DOHH2 (cell line): ENCODE measurements at regions not wholly inside any gene's neighbourhood (a gene's known extent, or its start where the extent isn't known, plus 50 kb on each side); places are given as distances from the start of the nearest gene placed in this dataset.

Experiments used
- H3F3A ChIP-seq: fragments of 200-600 bp; sonication (generic), shearing (Covaris generic); 2 replicates; pipeline ENCODE4 v1.6.0; 2016; ENCODE audit warnings: antibody characterized with exemption, mild to moderate bottlenecking; ENCODE audit not compliant: control insufficient read depth, insufficient read depth
- H3K27ac ChIP-seq: fragments of 200-600 bp; sonication (generic); 2 replicates; pipeline ENCODE4 v1.5.1; 2014; ENCODE audit warnings: low read depth, mild to moderate bottlenecking, low read length, moderate library complexity
- H3K27me3 ChIP-seq: fragments of 200-600 bp; sonication (generic); 2 replicates; pipeline ENCODE4 v1.6.1; 2014; ENCODE audit warnings: mild to moderate bottlenecking, low read length, mixed read lengths; ENCODE audit not compliant: control insufficient read depth
- H3K36me3 ChIP-seq: fragments of 200-600 bp; sonication (generic); 2 replicates; pipeline ENCODE4 v1.6.1; 2014; ENCODE audit warnings: mild to moderate bottlenecking, low read length, moderate library complexity, mixed read lengths; ENCODE audit not compliant: control insufficient read depth
- H3K4me1 ChIP-seq: fragments of 200-600 bp; sonication (generic); 2 replicates; pipeline ENCODE4 v1.6.1; 2014; ENCODE audit warnings: mild to moderate bottlenecking, low read length, mixed read lengths; ENCODE audit not compliant: control insufficient read depth
- H3K4me2 ChIP-seq: fragments of 200-600 bp; sonication (generic); 2 replicates; pipeline ENCODE4 v1.6.0; 2014; ENCODE audit warnings: mild to moderate bottlenecking, low read length, moderate library complexity
- H3K4me3 ChIP-seq: fragments of 200-600 bp; sonication (generic); 2 replicates; pipeline ENCODE4 v1.5.1; 2014; ENCODE audit warnings: mild to moderate bottlenecking, low read length, mixed read lengths
- H3K79me2 ChIP-seq: fragments of 200-600 bp; sonication (generic); 2 replicates; pipeline ENCODE4 v1.6.1; 2014; ENCODE audit warnings: mild to moderate bottlenecking, low read length, mixed read lengths; ENCODE audit not compliant: control insufficient read depth
- H3K9me2 ChIP-seq: fragments of 200-600 bp; sonication (generic); replicated peaks from 2 replicates; pipeline ENCODE4 v1.6.1; 2014; ENCODE audit warnings: mild to moderate bottlenecking, low read length, mixed read lengths; ENCODE audit not compliant: control insufficient read depth
- H3K9me3 ChIP-seq: fragments of 200-600 bp; sonication (generic); 2 replicates; pipeline ENCODE4 v1.6.1; 2014; ENCODE audit warnings: antibody characterized with exemption, low read length, mixed read lengths; ENCODE audit not compliant: control insufficient read depth, insufficient read depth
- H4K20me1 ChIP-seq: fragments of 200-600 bp; sonication (generic); 2 replicates; pipeline ENCODE4 v1.6.0; 2014; ENCODE audit warnings: low read depth, mild to moderate bottlenecking, antibody characterized with exemption, low read length, moderate library complexity; ENCODE audit not compliant: control insufficient read depth, insufficient read depth
- EZH2phosphoT487 ChIP-seq: fragments of 200-600 bp; sonication (generic); IDR thresholded peaks from 2 replicates; pipeline ENCODE4 v1.6.1; 2017; ENCODE audit warnings: borderline replicate concordance, mild to moderate bottlenecking, antibody characterized with exemption, low read length, moderate library complexity, mixed read lengths
- TF ChIP-seq, protein P1 (sequence below): fragments of 200-600 bp; sonication (generic); IDR thresholded peaks from one replicate; pipeline ENCODE4 v1.5.1; 2014; ENCODE audit warnings: antibody characterized with exemption, mild to moderate bottlenecking, low read depth, low read length; ENCODE audit not compliant: poor library complexity, severe bottlenecking

DNA sequence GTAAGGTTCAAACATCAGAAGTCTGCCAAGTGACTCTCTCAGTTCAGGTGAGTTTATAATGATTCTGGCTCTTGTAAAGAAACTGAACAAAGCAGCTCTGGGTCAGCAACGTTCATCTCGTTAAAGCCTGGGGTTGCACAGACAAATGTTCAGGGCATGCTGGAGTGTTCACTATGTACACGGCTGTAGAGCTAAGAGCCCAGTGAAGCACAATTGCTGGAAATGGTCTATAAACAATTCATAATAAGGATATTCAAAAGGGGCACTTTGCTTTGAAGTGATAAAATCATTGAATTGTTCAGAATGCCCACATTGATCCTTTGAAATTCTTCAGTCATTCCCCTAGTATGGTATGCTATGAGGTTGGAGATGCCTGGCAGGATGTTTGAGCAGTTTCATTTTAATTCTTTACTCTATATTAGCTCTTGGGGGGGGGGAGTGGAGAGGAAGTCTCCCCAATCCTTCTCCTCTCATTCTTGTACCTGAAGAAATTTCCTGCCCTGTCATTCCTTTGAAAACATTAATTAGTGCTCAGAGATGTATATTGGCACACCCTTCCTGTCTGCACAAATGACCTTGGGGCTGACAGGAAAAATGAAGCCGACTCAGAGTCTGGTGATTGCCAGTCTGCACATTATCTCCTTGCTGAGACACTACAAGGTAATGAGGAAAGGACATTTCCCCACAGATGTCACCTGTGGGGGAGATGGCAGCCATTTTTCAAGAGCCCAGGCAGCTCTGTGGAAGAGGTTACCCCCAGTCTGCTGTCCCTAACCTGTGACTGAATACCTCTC, 145.5 kb downstream of the DLEU7 start:
- Histone ChIP-seq H4K20me1 (no peaks in the 10 kb centered on the region), H3K4me2 (no peak overlapping the region), H3K4me3 (no peak overlapping the region), H3K36me3 (no peaks in the 10 kb centered on the region), H3K9me3 (peaks cover 12% of the 10 kb centered on the region), H3K4me1 (no peaks in the 10 kb centered on the region), H3K27ac (no peak overlapping the region), H3F3A (no peaks in the 10 kb centered on the region), H3K27me3 (no peaks in the 10 kb centered on the region), H3K79me2 (no peaks in the 10 kb centered on the region), H3K9me2 (no peaks in the 10 kb centered on the region)
- no peak for TF ChIP-seq EZH2phosphoT487
- TF ChIP-seq, protein P1, sequence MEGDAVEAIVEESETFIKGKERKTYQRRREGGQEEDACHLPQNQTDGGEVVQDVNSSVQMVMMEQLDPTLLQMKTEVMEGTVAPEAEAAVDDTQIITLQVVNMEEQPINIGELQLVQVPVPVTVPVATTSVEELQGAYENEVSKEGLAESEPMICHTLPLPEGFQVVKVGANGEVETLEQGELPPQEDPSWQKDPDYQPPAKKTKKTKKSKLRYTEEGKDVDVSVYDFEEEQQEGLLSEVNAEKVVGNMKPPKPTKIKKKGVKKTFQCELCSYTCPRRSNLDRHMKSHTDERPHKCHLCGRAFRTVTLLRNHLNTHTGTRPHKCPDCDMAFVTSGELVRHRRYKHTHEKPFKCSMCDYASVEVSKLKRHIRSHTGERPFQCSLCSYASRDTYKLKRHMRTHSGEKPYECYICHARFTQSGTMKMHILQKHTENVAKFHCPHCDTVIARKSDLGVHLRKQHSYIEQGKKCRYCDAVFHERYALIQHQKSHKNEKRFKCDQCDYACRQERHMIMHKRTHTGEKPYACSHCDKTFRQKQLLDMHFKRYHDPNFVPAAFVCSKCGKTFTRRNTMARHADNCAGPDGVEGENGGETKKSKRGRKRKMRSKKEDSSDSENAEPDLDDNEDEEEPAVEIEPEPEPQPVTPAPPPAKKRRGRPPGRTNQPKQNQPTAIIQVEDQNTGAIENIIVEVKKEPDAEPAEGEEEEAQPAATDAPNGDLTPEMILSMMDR, result no peak

DNA sequence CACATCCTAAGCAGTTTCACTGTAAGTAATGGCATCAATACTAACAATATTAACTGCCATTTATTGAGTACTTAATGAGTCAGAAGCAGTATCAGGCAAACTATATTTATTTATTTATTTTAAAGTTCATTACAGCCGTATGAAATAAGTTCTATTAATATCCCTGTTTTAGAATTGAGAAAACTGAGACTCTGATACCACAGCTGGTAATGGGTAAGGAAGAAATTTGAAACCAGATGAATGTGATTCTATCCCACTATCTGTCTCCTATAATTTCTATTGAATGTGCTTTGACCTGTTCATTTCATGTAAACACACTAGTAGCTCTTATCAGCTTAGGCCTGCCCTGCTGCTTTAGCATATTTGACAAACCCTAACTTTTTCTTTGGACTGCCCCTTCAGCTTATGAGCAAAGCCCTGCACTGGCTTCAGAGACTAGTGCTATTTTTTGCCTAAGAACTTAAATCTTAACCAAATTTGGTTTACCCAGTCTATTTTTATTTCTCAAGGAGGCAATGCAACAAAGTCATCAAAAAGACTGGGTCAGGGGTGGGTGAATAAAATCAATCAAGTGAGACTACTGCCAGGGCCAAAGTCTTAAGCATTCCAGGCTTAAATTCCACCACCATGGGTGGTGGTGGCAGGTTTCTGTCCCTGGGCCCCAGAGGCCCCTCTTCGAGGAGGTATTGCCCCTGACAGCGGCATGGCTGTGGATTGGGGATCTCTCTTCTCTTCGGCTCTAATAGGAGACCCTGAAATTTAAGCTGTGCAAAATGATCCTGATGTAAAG, 143.4 kb downstream of the DLEU7 start:
- Histone ChIP-seq H3K4me2 (no peak overlapping the region), H3K36me3 (no peaks in the 10 kb centered on the region), H3K4me3 (no peak overlapping the region), H4K20me1 (no peaks in the 10 kb centered on the region), H3K27me3 (no peaks in the 10 kb centered on the region), H3K27ac (no peak overlapping the region), H3F3A (no peaks in the 10 kb centered on the region), H3K9me2 (no peaks in the 10 kb centered on the region), H3K9me3 (peaks cover 12% of the 10 kb centered on the region), H3K79me2 (no peaks in the 10 kb centered on the region), H3K4me1 (no peaks in the 10 kb centered on the region)
- TF ChIP-seq EZH2phosphoT487, result no peak
- TF ChIP-seq, protein P1, result no peak

DNA sequence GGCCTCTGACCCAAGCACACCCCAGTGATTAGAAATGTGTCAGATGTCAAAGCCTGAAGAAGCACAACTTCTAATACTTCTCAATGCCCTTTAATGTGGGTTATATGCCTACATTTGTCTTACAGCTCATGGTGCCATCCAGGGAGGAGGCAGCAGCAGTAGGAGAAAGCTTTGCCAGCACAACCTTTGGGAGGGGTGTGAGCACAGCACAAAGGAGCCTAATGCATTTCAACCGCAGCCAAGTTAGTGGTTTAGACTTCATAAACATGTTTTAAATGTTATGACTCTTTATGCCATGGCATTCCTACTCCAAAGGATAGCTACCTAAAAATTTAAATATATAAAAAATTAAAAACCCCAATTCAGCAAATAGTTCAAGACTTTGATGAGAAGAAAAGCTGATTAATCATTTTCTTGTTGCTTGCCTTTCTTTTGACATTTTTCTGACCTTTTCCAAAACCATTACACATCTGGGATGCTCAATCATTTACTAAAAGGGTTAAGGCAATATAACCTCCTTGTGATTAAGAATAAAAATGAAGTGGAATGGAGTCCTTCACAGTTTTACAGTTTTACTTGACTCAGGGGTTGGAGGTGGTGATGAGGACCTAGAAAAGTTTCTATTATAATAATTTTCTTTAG, 142.7 kb downstream of the DLEU7 start:
- no peaks in the 10 kb centered on the region for H3K27me3 ChIP-seq
- H3K36me3 ChIP-seq, result no peaks in the 10 kb centered on the region
- no peaks in the 10 kb centered on the region for H3K9me2 ChIP-seq
- H3K4me3 ChIP-seq, result no peak overlapping the region
- no peak overlapping the region for H3K27ac ChIP-seq
- TF ChIP-seq EZH2phosphoT487, result no peak
- TF ChIP-seq, protein P1, result no peak
- no peak overlapping the region for H3K4me2 ChIP-seq
- H3K79me2 ChIP-seq, result no peaks in the 10 kb centered on the region
- H3K4me1 ChIP-seq, result no peaks in the 10 kb centered on the region
- H3F3A ChIP-seq, result no peaks in the 10 kb centered on the region
- H3K9me3 ChIP-seq, result peaks cover 9% of the 10 kb centered on the region
- no peaks in the 10 kb centered on the region for H4K20me1 ChIP-seq
